Activated CD8-positive, alpha-beta memory T cell treated with anti-CD3 and anti-CD28 coated beads, Interleukin-2, amount 10 ng/mL, durations not matched to agents 7 days and 5 days (primary cell): ENCODE measurements at regions not wholly inside any gene's neighbourhood (a gene's known extent, or its start where the extent isn't known, plus 50 kb on each side); places are given as distances from the start of the nearest gene placed in this dataset.

ENCODE experiments used
- ATAC-seq: fragments of 150-1000 bp; cut with Tn5 transposase; one replicate; pipeline ENCODE4 v1.10.0; 2021; ENCODE audit warnings: moderate library complexity
- CTCF ChIA-PET: fragments of 350-600 bp; sonication (Branson Sonifier 250); formaldehyde crosslinking; loops from one replicate; lab custom pipeline; 2021; ENCODE audit warnings: antibody characterized with exemption; lab: Charles Lee
- DNase-seq: peaks from one replicate; pipeline ENCODE4 v3.0.0-alpha.2; 2020
- H3K27ac Mint-ChIP-seq: one replicate; pipeline ENCODE4 v1.8.0; 2021; ENCODE audit warnings: mild to moderate bottlenecking, mixed read lengths
- H3K27me3 Mint-ChIP-seq: one replicate; pipeline ENCODE4 v1.8.0; 2021; ENCODE audit warnings: mixed read lengths
- H3K36me3 Mint-ChIP-seq: one replicate; pipeline ENCODE4 v1.8.0; 2021; ENCODE audit warnings: mild to moderate bottlenecking, mixed read lengths
- H3K4me1 Mint-ChIP-seq: one replicate; pipeline ENCODE4 v1.8.0; 2021; ENCODE audit warnings: mixed read lengths
- H3K4me3 Mint-ChIP-seq: one replicate; pipeline ENCODE4 v1.8.0; 2021; ENCODE audit warnings: mild to moderate bottlenecking, moderate library complexity, mixed read lengths
- H3K9me3 Mint-ChIP-seq: one replicate; pipeline ENCODE4 v1.8.0; 2022; ENCODE audit warnings: low read depth, mixed read lengths

GRCh38 chr5:68540798-68541590, 325.4 kb downstream of the PIK3R1 start:
- CTCF ChIA-PET, result no interaction called here
- no peaks in the 10 kb centered on the region for H3K4me1 Mint-ChIP-seq
- no peak overlapping the region for H3K4me3 Mint-ChIP-seq
- no peaks in the 10 kb centered on the region for H3K9me3 Mint-ChIP-seq
- H3K27ac Mint-ChIP-seq, result no peak overlapping the region
- no peaks in the 10 kb centered on the region for H3K36me3 Mint-ChIP-seq
- no peak for DNase-seq
- no peak for ATAC-seq
- peaks cover 35% of the 10 kb centered on the region for H3K27me3 Mint-ChIP-seq

GRCh38 chr5:68542207-68542606, 326.7 kb downstream of the PIK3R1 start:
- H3K27ac Mint-ChIP-seq, result no peak overlapping the region
- DNase-seq, result no peak
- CTCF ChIA-PET, result no interaction called here
- H3K27me3 Mint-ChIP-seq, result peaks cover 29% of the 10 kb centered on the region
- no peak overlapping the region for H3K4me3 Mint-ChIP-seq
- no peak for ATAC-seq
- no peaks in the 10 kb centered on the region for H3K9me3 Mint-ChIP-seq
- no peaks in the 10 kb centered on the region for H3K36me3 Mint-ChIP-seq
- H3K4me1 Mint-ChIP-seq, result no peaks in the 10 kb centered on the region

DNA sequence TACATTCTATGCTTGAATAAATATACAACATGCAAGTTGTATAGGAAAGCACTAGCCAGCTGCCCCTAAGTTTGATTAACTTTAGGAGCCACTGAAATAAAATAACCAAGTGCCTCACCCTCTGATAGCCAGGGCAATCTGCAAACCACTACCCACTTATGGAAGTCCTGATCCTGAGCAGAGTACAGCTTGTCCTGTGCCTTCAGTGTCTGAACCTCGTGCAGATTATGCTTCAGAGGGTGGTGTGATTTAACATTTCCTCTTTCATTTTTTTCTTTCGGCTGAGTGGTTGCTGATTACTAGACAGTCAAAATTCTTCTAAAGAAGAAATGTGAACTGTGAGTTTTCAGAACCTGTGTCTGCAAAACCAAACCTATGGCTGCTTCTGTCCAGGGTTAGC, 327.7 kb downstream of the PIK3R1 start:
- Mint-ChIP-seq H3K27me3 (peaks cover 29% of the 10 kb centered on the region), H3K9me3 (no peaks in the 10 kb centered on the region), H3K36me3 (no peaks in the 10 kb centered on the region), H3K4me3 (no peak overlapping the region), H3K27ac (no peak overlapping the region), H3K4me1 (no peaks in the 10 kb centered on the region)
- CTCF ChIA-PET, result no interaction called here
- no peak for ATAC-seq
- DNase-seq, result no peak

DNA sequence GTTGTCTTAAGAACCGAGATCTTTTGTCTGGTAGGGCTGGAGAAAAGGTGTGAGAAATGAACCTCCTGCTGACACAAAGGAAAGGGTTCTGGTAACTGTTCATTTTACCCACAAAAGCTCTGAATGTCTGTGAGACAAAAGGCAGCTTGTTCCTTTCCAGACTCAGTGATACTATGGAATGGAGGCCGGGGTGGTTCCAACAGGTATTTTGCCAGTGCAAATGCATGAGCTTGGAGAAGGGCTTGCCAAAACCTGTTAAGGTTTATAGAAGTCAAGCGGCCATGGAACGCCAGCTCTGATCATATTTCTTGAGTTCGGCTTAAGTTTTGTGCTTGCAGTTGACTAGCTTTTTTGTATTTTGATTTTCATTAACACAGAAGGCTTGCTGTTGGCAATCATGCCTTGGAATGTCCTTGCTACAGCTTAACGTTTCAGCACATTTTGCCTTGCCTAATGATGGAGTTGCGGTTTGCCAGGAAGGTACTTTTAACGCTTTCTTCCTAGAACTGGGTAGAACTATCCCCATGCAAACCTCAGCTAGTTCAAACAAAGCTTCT, 328.6 kb downstream of the PIK3R1 start:
- no peak for ATAC-seq
- Mint-ChIP-seq H3K9me3 (no peaks in the 10 kb centered on the region), H3K27me3 (peaks cover 24% of the 10 kb centered on the region), H3K27ac (no peak overlapping the region), H3K4me3 (no peak overlapping the region), H3K36me3 (no peaks in the 10 kb centered on the region), H3K4me1 (no peaks in the 10 kb centered on the region)
- no peak for DNase-seq
- CTCF ChIA-PET, result no interaction called here

- Mint-ChIP-seq H3K36me3 (no peaks in the 10 kb centered on the region), H3K9me3 (no peaks in the 10 kb centered on the region), H3K4me3 (no peak overlapping the region), H3K27ac (no peak overlapping the region), H3K27me3 (peaks cover 22% of the 10 kb centered on the region), H3K4me1 (no peaks in the 10 kb centered on the region)
- DNase-seq (no peak), ATAC-seq (no peak)
- CTCF ChIA-PET, result no interaction called here
Measured at GRCh38 chr5:68544648-68545552, 329.3 kb downstream of the PIK3R1 start.

- H3K27me3 Mint-ChIP-seq, result peaks cover 18% of the 10 kb centered on the region
- CTCF ChIA-PET, result no interaction called here
- H3K4me1 Mint-ChIP-seq, result no peaks in the 10 kb centered on the region
- ATAC-seq, result no peak
- no peak overlapping the region for H3K4me3 Mint-ChIP-seq
- H3K9me3 Mint-ChIP-seq, result no peaks in the 10 kb centered on the region
- no peaks in the 10 kb centered on the region for H3K36me3 Mint-ChIP-seq
- DNase-seq, result no peak
- H3K27ac Mint-ChIP-seq, result no peak overlapping the region
Measured at GRCh38 chr5:68545636-68546295, 330.2 kb downstream of the PIK3R1 start.

DNA sequence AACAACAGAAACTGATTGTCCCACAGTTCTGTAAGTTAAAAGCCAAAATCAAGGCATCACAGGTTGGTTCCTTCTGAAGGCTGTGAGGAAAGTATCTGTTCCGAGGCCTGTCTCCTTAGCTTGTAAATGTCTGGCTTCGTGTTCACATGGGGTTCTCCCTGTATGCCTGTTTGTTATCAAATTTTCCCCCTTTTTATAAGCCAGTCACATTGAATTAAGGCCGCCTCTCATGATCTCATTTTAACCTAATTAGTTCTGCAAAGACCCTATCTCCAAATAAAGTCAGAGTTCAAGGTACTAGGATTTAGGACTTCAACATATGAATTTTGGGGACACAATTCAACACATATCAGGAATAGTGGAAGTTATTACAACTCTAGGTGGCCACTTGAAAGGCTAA, 331.5 kb downstream of the PIK3R1 start:
- H3K4me3 Mint-ChIP-seq, result no peak overlapping the region
- no peaks in the 10 kb centered on the region for H3K9me3 Mint-ChIP-seq
- no peak for DNase-seq
- no peaks in the 10 kb centered on the region for H3K36me3 Mint-ChIP-seq
- peaks cover 6% of the 10 kb centered on the region for H3K27me3 Mint-ChIP-seq
- no peaks in the 10 kb centered on the region for H3K4me1 Mint-ChIP-seq
- CTCF ChIA-PET, result no interaction called here
- H3K27ac Mint-ChIP-seq, result no peak overlapping the region
- no peak for ATAC-seq

DNA sequence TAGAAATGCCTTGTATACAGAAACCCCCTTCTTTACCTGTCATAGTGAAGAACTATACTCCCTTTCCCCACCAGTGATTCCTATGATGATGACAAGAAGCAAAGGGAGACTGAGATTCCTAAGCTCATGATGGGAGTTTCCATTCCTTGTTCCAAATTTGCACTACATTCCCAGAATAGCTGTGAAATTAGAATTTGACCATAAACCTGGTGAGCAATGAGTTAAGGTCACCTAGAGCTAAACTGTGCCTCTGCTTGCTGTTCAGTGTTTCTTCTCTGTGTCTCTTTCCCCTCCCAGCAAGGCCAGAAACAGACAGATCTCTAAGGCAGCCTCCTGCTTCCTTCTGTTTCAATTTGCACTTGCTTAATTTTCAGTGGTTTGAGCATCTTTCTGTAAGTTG, 332.1 kb downstream of the PIK3R1 start:
- Mint-ChIP-seq H3K27ac (no peak overlapping the region), H3K4me3 (no peak overlapping the region), H3K27me3 (peaks cover 3% of the 10 kb centered on the region), H3K9me3 (no peaks in the 10 kb centered on the region), H3K36me3 (no peaks in the 10 kb centered on the region), H3K4me1 (no peaks in the 10 kb centered on the region)
- DNase-seq (no peak), ATAC-seq (no peak)
- CTCF ChIA-PET, result no interaction called here

- CTCF ChIA-PET, result interaction anchor here (0.6 kb wide), 1 partner anchor 23 kb away, joined by 3 read pairs; no protein-coding TSS in a partner anchor
- ATAC-seq (no peak), DNase-seq (no peak)
- Mint-ChIP-seq H3K27me3 (peaks cover under 1% of the 10 kb centered on the region), H3K4me1 (no peaks in the 10 kb centered on the region), H3K4me3 (no peak overlapping the region), H3K9me3 (no peaks in the 10 kb centered on the region), H3K27ac (no peak overlapping the region), H3K36me3 (no peaks in the 10 kb centered on the region)
Measured at GRCh38 chr5:68548959-68549676, 333.6 kb downstream of the PIK3R1 start.

DNA sequence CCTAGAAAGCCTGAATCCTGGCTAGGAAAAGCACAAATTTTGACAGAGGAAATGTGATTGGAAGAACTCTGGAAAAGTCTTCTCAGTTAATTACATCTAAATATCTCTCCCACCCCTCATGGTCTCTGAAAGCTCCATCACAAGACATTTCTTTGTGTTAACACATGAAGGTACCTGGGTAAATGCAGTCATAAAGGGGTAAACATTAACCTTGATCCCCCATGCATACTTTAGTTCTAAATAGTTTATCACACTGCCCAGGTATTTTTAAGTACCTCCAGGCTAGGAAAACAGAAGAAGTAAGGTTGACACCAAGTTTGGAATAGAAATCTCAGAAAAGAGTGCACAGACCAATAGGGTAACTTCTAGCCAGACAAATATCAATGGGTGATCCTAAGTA, 334.5 kb downstream of the PIK3R1 start:
- CTCF ChIA-PET, result interaction anchor here (1.2 kb wide), 1 partner anchor 263 kb away, joined by 3 read pairs; no protein-coding TSS in a partner anchor
- no peak for ATAC-seq

GRCh38 chr5:68551436-68551835, 335.9 kb downstream of the PIK3R1 start:
- Mint-ChIP-seq H3K27me3 (no peaks in the 10 kb centered on the region), H3K4me1 (no peaks in the 10 kb centered on the region), H3K27ac (no peak overlapping the region), H3K4me3 (no peak overlapping the region), H3K36me3 (no peaks in the 10 kb centered on the region), H3K9me3 (no peaks in the 10 kb centered on the region)
- DNase-seq (no peak), ATAC-seq (no peak)
- CTCF ChIA-PET, result no interaction called here

More for the DNA sequence above, 334.5 kb downstream of the PIK3R1 start:
- Mint-ChIP-seq H3K27me3 (no peaks in the 10 kb centered on the region), H3K36me3 (no peaks in the 10 kb centered on the region), H3K4me1 (no peaks in the 10 kb centered on the region), H3K27ac (no peak overlapping the region), H3K4me3 (no peak overlapping the region), H3K9me3 (no peaks in the 10 kb centered on the region)
- no peak for DNase-seq

- no peak overlapping the region for H3K27ac Mint-ChIP-seq
- H3K4me1 Mint-ChIP-seq, result no peaks in the 10 kb centered on the region
- ATAC-seq (no peak), DNase-seq (no peak)
- no peaks in the 10 kb centered on the region for H3K36me3 Mint-ChIP-seq
- H3K27me3 Mint-ChIP-seq, result no peaks in the 10 kb centered on the region
- no peak overlapping the region for H3K4me3 Mint-ChIP-seq
- H3K9me3 Mint-ChIP-seq, result no peaks in the 10 kb centered on the region
- CTCF ChIA-PET, result no interaction called here
Measured at GRCh38 chr5:68554571-68555279, 339.2 kb downstream of the PIK3R1 start.
